ENCODE measurements at regions not wholly inside any gene's neighbourhood (a gene's known extent, or its start where the extent isn't known, plus 50 kb on each side); places are given as distances from the start of the nearest gene placed in this dataset.

DNA sequence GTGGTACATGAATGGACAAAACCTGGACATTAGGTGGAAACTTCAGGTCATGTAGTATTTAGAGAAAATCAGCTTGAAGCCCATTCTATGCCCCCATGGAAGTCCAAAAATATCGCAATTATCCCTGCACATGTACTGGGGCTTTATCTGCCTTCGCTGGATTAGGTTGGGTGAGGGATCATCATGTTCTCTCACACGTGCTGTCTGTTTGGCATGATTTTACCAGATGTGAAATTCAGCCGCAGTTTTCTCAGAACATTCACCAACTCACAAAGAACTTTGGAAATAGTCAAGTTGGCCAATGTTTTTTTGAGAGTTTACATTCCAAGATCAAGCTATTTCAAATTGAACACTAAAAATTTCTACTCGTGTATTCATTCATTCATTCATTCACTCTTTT is 459.8 kb upstream of the CITED2 start:
- TF ChIP-seq CTCF (IDR thresholded peaks at IDR 0.05; ENCODE audit: poor library complexity, severe bottlenecking) (no peak), EZH2 (IDR thresholded peaks at IDR 0.05; ENCODE audit: borderline replicate concordance, insufficient read depth, low read length, poor library complexity, severe bottlenecking) (no peak), EP300 (conservative IDR thresholded peaks at IDR 0.05; ENCODE audit: poor library complexity, severe bottlenecking) (no peak), TAF1 (IDR thresholded peaks at IDR 0.05; ENCODE audit: low read depth) (no peak), SMC3 (conservative IDR thresholded peaks at IDR 0.05; ENCODE audit: poor library complexity) (no peak)
- TF ChIP-seq, protein P1, sequence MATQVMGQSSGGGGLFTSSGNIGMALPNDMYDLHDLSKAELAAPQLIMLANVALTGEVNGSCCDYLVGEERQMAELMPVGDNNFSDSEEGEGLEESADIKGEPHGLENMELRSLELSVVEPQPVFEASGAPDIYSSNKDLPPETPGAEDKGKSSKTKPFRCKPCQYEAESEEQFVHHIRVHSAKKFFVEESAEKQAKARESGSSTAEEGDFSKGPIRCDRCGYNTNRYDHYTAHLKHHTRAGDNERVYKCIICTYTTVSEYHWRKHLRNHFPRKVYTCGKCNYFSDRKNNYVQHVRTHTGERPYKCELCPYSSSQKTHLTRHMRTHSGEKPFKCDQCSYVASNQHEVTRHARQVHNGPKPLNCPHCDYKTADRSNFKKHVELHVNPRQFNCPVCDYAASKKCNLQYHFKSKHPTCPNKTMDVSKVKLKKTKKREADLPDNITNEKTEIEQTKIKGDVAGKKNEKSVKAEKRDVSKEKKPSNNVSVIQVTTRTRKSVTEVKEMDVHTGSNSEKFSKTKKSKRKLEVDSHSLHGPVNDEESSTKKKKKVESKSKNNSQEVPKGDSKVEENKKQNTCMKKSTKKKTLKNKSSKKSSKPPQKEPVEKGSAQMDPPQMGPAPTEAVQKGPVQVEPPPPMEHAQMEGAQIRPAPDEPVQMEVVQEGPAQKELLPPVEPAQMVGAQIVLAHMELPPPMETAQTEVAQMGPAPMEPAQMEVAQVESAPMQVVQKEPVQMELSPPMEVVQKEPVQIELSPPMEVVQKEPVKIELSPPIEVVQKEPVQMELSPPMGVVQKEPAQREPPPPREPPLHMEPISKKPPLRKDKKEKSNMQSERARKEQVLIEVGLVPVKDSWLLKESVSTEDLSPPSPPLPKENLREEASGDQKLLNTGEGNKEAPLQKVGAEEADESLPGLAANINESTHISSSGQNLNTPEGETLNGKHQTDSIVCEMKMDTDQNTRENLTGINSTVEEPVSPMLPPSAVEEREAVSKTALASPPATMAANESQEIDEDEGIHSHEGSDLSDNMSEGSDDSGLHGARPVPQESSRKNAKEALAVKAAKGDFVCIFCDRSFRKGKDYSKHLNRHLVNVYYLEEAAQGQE (IDR thresholded peaks at IDR 0.05; ENCODE audit: borderline replicate concordance): no peak

All from neural cell (in vitro differentiated cells).